ENCODE measurements at regions not wholly inside any gene's neighbourhood (a gene's known extent, or its start where the extent isn't known, plus 50 kb on each side); places are given as distances from the start of the nearest gene placed in this dataset.

DNA sequence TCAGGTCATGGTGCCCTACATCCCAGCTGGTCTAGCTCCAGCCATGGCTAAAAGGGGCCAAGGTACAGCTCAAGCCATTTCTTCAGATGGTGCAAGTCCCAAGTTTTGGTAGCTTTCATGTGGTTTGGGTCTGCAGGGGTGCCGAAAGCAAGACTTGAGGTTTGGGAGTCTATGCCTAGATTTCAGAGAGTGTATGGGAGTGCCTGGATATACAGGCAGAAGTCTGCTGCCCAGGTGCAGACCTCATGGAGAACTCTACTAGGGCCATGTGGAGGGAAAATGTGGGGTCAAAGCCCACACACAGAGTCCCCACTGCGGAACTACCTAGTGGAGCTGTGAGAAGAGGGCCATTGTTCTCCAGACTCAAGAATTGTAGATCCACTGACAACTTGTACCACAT is 1000.9 kb upstream of the ADGRB3 start:
- ATAC-seq (no peak), DNase-seq (ENCODE audit: low read depth, low spot score) (no peak), FAIRE-seq (no peak)
- no peaks in the 10 kb centered on the region for H3K9me3 ChIP-seq (replicated peaks; ENCODE audit: control insufficient read depth, insufficient read depth, low read length)
- no peak overlapping the region for H3K27ac ChIP-seq (ENCODE audit: control insufficient read depth, insufficient read depth)
- H3K36me3 ChIP-seq (ENCODE audit: control insufficient read depth in 2 of 2, insufficient read depth in 2 of 2, low read length in 1 of 2), result no peaks in the 10 kb centered on the region
- no TSS peak for BruUV-seq (replicated peaks)
- no peaks in the 10 kb centered on the region for H4K20me1 ChIP-seq (ENCODE audit: control insufficient read depth, insufficient read depth)
- SMC1A ChIA-PET (ENCODE audit: uncharacterized antibody, unreplicated experiment), result no interaction called here
- 42% methylated on average over 2 of the region's 2 CpGs for WGBS (ENCODE audit: insufficient coverage, insufficient replicate concordance, low lambda C conversion rate, missing lambda C conversion rate)
- in situ Hi-C loops (cut with MboI) (no loop called here), intact Hi-C loops (cut with micrococcal nuclease; ENCODE audit: unreplicated experiment) (no loop called here)
- no peak overlapping the region for H2AFZ ChIP-seq (ENCODE audit: control insufficient read depth, low read depth, low read length)
- H3K27me3 ChIP-seq (replicated peaks in 1 of 2; ENCODE audit: control insufficient read depth in 2 of 2, insufficient read depth in 2 of 2, low read length in 1 of 2), result no peaks in the 10 kb centered on the region
- RAD21 ChIA-PET (ENCODE audit: unreplicated experiment), result no interaction called here
- CTCF ChIA-PET, result no interaction called here
- no peak overlapping the region for H3K4me3 ChIP-seq
- no peak overlapping the region for H3K9ac ChIP-seq (ENCODE audit: control insufficient read depth, insufficient read depth, low read length)
- H3K4me1 ChIP-seq (ENCODE audit: control insufficient read depth, insufficient read depth, low read length), result no peaks in the 10 kb centered on the region
- no peaks in the 10 kb centered on the region for H3K79me2 ChIP-seq (ENCODE audit: control insufficient read depth, insufficient read depth, low read length)
- no peak overlapping the region for H3K4me2 ChIP-seq (ENCODE audit: control insufficient read depth, insufficient read depth)
- POLR2A ChIA-PET, result no interaction called here
- no peak for TF ChIP-seq NFIC (IDR thresholded peaks at IDR 0.05; ENCODE audit: low read depth, low read length)
- no peak for TF ChIP-seq ASH2L (IDR thresholded peaks at IDR 0.05; ENCODE audit: borderline replicate concordance, low read depth)
- no peak for TF ChIP-seq TARDBP (IDR thresholded peaks at IDR 0.05; ENCODE audit: borderline replicate concordance)
- no peak for TF ChIP-seq JUNB (IDR thresholded peaks at IDR 0.05)
- TF ChIP-seq, protein P1, sequence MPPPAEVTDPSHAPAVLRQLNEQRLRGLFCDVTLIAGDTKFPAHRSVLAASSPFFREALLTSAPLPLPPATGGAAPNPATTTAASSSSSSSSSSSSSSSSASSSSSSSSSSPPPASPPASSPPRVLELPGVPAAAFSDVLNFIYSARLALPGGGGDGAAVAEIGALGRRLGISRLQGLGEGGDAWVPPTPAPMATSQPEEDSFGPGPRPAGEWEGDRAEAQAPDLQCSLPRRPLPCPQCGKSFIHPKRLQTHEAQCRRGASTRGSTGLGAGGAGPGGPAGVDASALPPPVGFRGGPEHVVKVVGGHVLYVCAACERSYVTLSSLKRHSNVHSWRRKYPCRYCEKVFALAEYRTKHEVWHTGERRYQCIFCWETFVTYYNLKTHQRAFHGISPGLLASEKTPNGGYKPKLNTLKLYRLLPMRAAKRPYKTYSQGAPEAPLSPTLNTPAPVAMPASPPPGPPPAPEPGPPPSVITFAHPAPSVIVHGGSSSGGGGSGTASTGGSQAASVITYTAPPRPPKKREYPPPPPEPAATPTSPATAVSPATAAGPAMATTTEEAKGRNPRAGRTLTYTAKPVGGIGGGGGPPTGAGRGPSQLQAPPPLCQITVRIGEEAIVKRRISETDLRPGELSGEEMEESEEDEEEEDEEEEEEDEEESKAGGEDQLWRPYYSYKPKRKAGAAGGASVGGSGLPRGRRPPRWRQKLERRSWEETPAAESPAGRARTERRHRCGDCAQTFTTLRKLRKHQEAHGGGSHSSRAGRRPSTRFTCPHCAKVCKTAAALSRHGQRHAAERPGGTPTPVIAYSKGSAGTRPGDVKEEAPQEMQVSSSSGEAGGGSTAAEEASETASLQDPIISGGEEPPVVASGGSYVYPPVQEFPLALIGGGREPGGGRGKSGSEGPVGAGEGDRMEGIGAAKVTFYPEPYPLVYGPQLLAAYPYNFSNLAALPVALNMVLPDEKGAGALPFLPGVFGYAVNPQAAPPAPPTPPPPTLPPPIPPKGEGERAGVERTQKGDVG (CRISPR knock-in tag; IDR thresholded peaks at IDR 0.05), result no peak
- no peak for TF ChIP-seq IKZF1 (conservative IDR thresholded peaks at IDR 0.05)
- TF ChIP-seq MEF2B (IDR thresholded peaks at IDR 0.05; ENCODE audit: partially characterized antibody, poor library complexity, severe bottlenecking), result no peak
- no peak for TF ChIP-seq RAD51 (IDR thresholded peaks at IDR 0.05)
- no peak for TF ChIP-seq GATAD2B (conservative IDR thresholded peaks at IDR 0.05; ENCODE audit: low read depth)
- TF ChIP-seq EGR1 (IDR thresholded peaks at IDR 0.05; ENCODE audit: borderline replicate concordance in 1 of 2, low read depth in 2 of 2, low read length in 2 of 2), result no peak
- TF ChIP-seq SREBF1 (IDR thresholded peaks at IDR 0.05; ENCODE audit: low read length), result no peak
- TF ChIP-seq USF1 (IDR thresholded peaks at IDR 0.05; ENCODE audit: borderline replicate concordance, extremely low read length, insufficient read depth, low read depth, low read length), result no peak
- no peak for TF ChIP-seq TCF12 (IDR thresholded peaks at IDR 0.05; ENCODE audit: low read depth, low read length)
- TF ChIP-seq MXI1 (IDR thresholded peaks at IDR 0.05; ENCODE audit: low read depth, low read length), result no peak
- no peak for TF ChIP-seq NFYA (IDR thresholded peaks at IDR 0.05; ENCODE audit: borderline replicate concordance, low read depth, low read length)
- TF ChIP-seq PRDM15 (CRISPR knock-in tag; IDR thresholded peaks at IDR 0.05), result no peak
